Body of pancreas (tissue), 4 donors: ENCODE measurements at regions not wholly inside any gene's neighbourhood (a gene's known extent, or its start where the extent isn't known, plus 50 kb on each side); places are given as distances from the start of the nearest gene placed in this dataset.
"Not testable (repeated sequence)": the region's sequence is repeated elsewhere in the genome, so short reads cannot be mapped to it uniquely, and the experiment has no call there.

Source experiments
- CTCF ChIP-seq, 7 experiments: fragments of 450-650 bp in 4 of 7; fragments of 200-600 bp in 3 of 7; sonication (generic) in 3 of 7; IDR thresholded peaks; one replicate each; pipeline ENCODE4 v1.5.1; 2016 to 2019; ENCODE audit warnings: antibody characterized with exemption in 7 of 7
- POLR2A ChIP-seq, 3 donors: fragments of 450-650 bp; IDR thresholded peaks; one replicate each; pipeline ENCODE4 v1.6.1; 2016; ENCODE audit warnings: antibody characterized with exemption in 3 of 3, mild to moderate bottlenecking in 2 of 3

- TF ChIP-seq POLR2A, CTCF (IDR thresholded peaks at IDR 0.05): not testable (repeated sequence)
These were observed 111.8 kb downstream of the FOXD4L6 start for GRCh38 chr9:41016699-41017098.
